Stimulated activated effector memory CD8-positive, alpha-beta T cell treated with anti-CD3 and anti-CD28 coated beads, Interleukin-12 subunit alpha, Interleukin-12 subunit beta, amount 100 ng/mL, for 72 hours (primary cell): ENCODE measurements at regions not wholly inside any gene's neighbourhood (a gene's known extent, or its start where the extent isn't known, plus 50 kb on each side); places are given as distances from the start of the nearest gene placed in this dataset.

Experiments
- ATAC-seq: fragments of 150-1000 bp; cut with Tn5 transposase; 2 replicates; pipeline ENCODE4 v1.10.0; 2021
- DNase-seq, 2 donors: peaks; one replicate each; pipeline ENCODE4 v3.0.0; 2021 to 2022; ENCODE audit warnings: low spot score in 2 of 2
- H3K27ac Mint-ChIP-seq: one replicate; pipeline ENCODE4 v1.8.0; 2022; ENCODE audit warnings: mild to moderate bottlenecking, mixed read lengths
- H3K36me3 Mint-ChIP-seq: one replicate; pipeline ENCODE4 v1.8.0; 2022; ENCODE audit warnings: mild to moderate bottlenecking, mixed read lengths
- H3K4me1 Mint-ChIP-seq: one replicate; pipeline ENCODE4 v1.8.0; 2022; ENCODE audit warnings: mixed read lengths
- H3K4me3 Mint-ChIP-seq: one replicate; pipeline ENCODE4 v1.8.0; 2022; ENCODE audit warnings: mild to moderate bottlenecking, mixed read lengths
- H3K9me3 Mint-ChIP-seq: one replicate; pipeline ENCODE4 v1.8.0; 2022; ENCODE audit warnings: mixed read lengths

- no peak for ATAC-seq
- DNase-seq = no peak
- Mint-ChIP-seq H3K9me3 (no peaks in the 10 kb centered on the region), H3K4me1 (no peaks in the 10 kb centered on the region), H3K27ac (no peak overlapping the region), H3K4me3 (no peak overlapping the region), H3K36me3 (no peaks in the 10 kb centered on the region)
These were observed 118.8 kb downstream of the RWDD3 start for GRCh38 chr1:95352767-95353166.

- no peak for ATAC-seq
- DNase-seq = no peak
- Mint-ChIP-seq H3K27ac (no peak overlapping the region), H3K36me3 (no peaks in the 10 kb centered on the region), H3K9me3 (no peaks in the 10 kb centered on the region), H3K4me1 (no peaks in the 10 kb centered on the region), H3K4me3 (no peak overlapping the region)
These were observed 119.2 kb downstream of the RWDD3 start for GRCh38 chr1:95353194-95353593.

GRCh38 chr1:95364546-95364945 lies 130.5 kb downstream of the RWDD3 start:
- Mint-ChIP-seq H3K9me3 (peaks cover 6% of the 10 kb centered on the region), H3K36me3 (no peaks in the 10 kb centered on the region), H3K27ac (no peak overlapping the region), H3K4me1 (no peaks in the 10 kb centered on the region), H3K4me3 (no peak overlapping the region)
- no peak for DNase-seq
- no peak for ATAC-seq

GRCh38 chr1:95366498-95366897 lies 132.5 kb downstream of the RWDD3 start:
- Mint-ChIP-seq H3K36me3 (no peaks in the 10 kb centered on the region), H3K4me3 (no peak overlapping the region), H3K27ac (no peak overlapping the region), H3K4me1 (no peaks in the 10 kb centered on the region), H3K9me3 (peaks cover 6% of the 10 kb centered on the region)
- DNase-seq (no peak), ATAC-seq (no peak)

GRCh38 chr1:95368178-95368577 lies 134.2 kb downstream of the RWDD3 start:
- H3K9me3 Mint-ChIP-seq = peaks cover 2% of the 10 kb centered on the region
- H3K36me3 Mint-ChIP-seq = no peaks in the 10 kb centered on the region
- DNase-seq = no peak

GRCh38 chr1:95369985-95370690 lies 136.1 kb downstream of the RWDD3 start:
- H3K9me3 Mint-ChIP-seq = peaks cover 2% of the 10 kb centered on the region
- no peak for ATAC-seq
- DNase-seq = no peak
- H3K36me3 Mint-ChIP-seq = no peaks in the 10 kb centered on the region
- H3K4me3 Mint-ChIP-seq = no peak overlapping the region
- H3K4me1 Mint-ChIP-seq = no peaks in the 10 kb centered on the region
- no peak overlapping the region for H3K27ac Mint-ChIP-seq

More at GRCh38 chr1:95368178-95368577, 134.2 kb downstream of the RWDD3 start:
- H3K27ac Mint-ChIP-seq = no peak overlapping the region
- H3K4me1 Mint-ChIP-seq = no peaks in the 10 kb centered on the region
- H3K4me3 Mint-ChIP-seq = no peak overlapping the region
- ATAC-seq = no peak

- H3K4me1 Mint-ChIP-seq = no peaks in the 10 kb centered on the region
- no peaks in the 10 kb centered on the region for H3K36me3 Mint-ChIP-seq
- H3K27ac Mint-ChIP-seq = no peak overlapping the region
- DNase-seq (no peak), ATAC-seq (no peak)
- peaks cover under 1% of the 10 kb centered on the region for H3K9me3 Mint-ChIP-seq
- no peak overlapping the region for H3K4me3 Mint-ChIP-seq
These were observed 136.9 kb downstream of the RWDD3 start for GRCh38 chr1:95370691-95371562.

- no peak for DNase-seq
- H3K4me3 Mint-ChIP-seq = no peak overlapping the region
- no peak for ATAC-seq
- H3K36me3 Mint-ChIP-seq = no peaks in the 10 kb centered on the region
- H3K4me1 Mint-ChIP-seq = no peaks in the 10 kb centered on the region
- no peaks in the 10 kb centered on the region for H3K9me3 Mint-ChIP-seq
- H3K27ac Mint-ChIP-seq = no peak overlapping the region
These were observed 137.8 kb downstream of the RWDD3 start for GRCh38 chr1:95371666-95372282.

- Mint-ChIP-seq H3K36me3 (no peaks in the 10 kb centered on the region), H3K9me3 (no peaks in the 10 kb centered on the region), H3K27ac (no peak overlapping the region), H3K4me3 (no peak overlapping the region), H3K4me1 (no peaks in the 10 kb centered on the region)
- ATAC-seq (no peak), DNase-seq (no peak)
These were observed 141.2 kb downstream of the RWDD3 start for GRCh38 chr1:95375174-95375573.

- Mint-ChIP-seq H3K36me3 (no peaks in the 10 kb centered on the region), H3K9me3 (no peaks in the 10 kb centered on the region), H3K4me1 (no peaks in the 10 kb centered on the region), H3K27ac (no peak overlapping the region), H3K4me3 (no peak overlapping the region)
- no peak for DNase-seq
- no peak for ATAC-seq
These were observed 146.9 kb downstream of the RWDD3 start for GRCh38 chr1:95380909-95381308.

GRCh38 chr1:95382000-95382786 lies 148.2 kb downstream of the RWDD3 start:
- peak; percentile 49 for ATAC-seq
- no peaks in the 10 kb centered on the region for H3K36me3 Mint-ChIP-seq
- H3K27ac Mint-ChIP-seq = no peak overlapping the region
- H3K9me3 Mint-ChIP-seq = no peaks in the 10 kb centered on the region
- H3K4me3 Mint-ChIP-seq = no peak overlapping the region
- DNase-seq = no peak
- no peaks in the 10 kb centered on the region for H3K4me1 Mint-ChIP-seq

GRCh38 chr1:95383111-95383510 lies 149.1 kb downstream of the RWDD3 start:
- no peak overlapping the region for H3K27ac Mint-ChIP-seq
- no peak overlapping the region for H3K4me3 Mint-ChIP-seq
- H3K4me1 Mint-ChIP-seq = no peaks in the 10 kb centered on the region
- DNase-seq (no peak), ATAC-seq (no peak)
- H3K36me3 Mint-ChIP-seq = no peaks in the 10 kb centered on the region
- no peaks in the 10 kb centered on the region for H3K9me3 Mint-ChIP-seq

GRCh38 chr1:95384567-95384966 lies 150.6 kb downstream of the RWDD3 start:
- no peak for ATAC-seq
- no peak overlapping the region for H3K27ac Mint-ChIP-seq
- H3K9me3 Mint-ChIP-seq = no peaks in the 10 kb centered on the region
- no peaks in the 10 kb centered on the region for H3K36me3 Mint-ChIP-seq
- H3K4me3 Mint-ChIP-seq = no peak overlapping the region
- H3K4me1 Mint-ChIP-seq = no peaks in the 10 kb centered on the region
- no peak for DNase-seq

- Mint-ChIP-seq H3K9me3 (no peaks in the 10 kb centered on the region), H3K36me3 (no peaks in the 10 kb centered on the region), H3K4me1 (no peaks in the 10 kb centered on the region), H3K27ac (no peak overlapping the region), H3K4me3 (no peak overlapping the region)
- DNase-seq (no peak), ATAC-seq (no peak)
These were observed 152.4 kb downstream of the RWDD3 start for GRCh38 chr1:95386371-95386770.

- ATAC-seq = no peak
- DNase-seq = no peak
- Mint-ChIP-seq H3K9me3 (no peaks in the 10 kb centered on the region), H3K4me1 (no peaks in the 10 kb centered on the region), H3K36me3 (no peaks in the 10 kb centered on the region), H3K4me3 (no peak overlapping the region), H3K27ac (no peak overlapping the region)
These were observed 152.9 kb downstream of the RWDD3 start for GRCh38 chr1:95386915-95387314.
